GM18519 (cell line): ENCODE measurements at regions not wholly inside any gene's neighbourhood (a gene's known extent, or its start where the extent isn't known, plus 50 kb on each side); places are given as distances from the start of the nearest gene placed in this dataset.

Source experiments
- ATAC-seq: cut with Tn5 transposase; IDR thresholded peaks from one replicate; pipeline ENCODE4 v1.9.1; 2021; ENCODE audit warnings: mild to moderate bottlenecking, moderate library complexity; ENCODE audit not compliant: unreplicated experiment, low FRiP score

DNA sequence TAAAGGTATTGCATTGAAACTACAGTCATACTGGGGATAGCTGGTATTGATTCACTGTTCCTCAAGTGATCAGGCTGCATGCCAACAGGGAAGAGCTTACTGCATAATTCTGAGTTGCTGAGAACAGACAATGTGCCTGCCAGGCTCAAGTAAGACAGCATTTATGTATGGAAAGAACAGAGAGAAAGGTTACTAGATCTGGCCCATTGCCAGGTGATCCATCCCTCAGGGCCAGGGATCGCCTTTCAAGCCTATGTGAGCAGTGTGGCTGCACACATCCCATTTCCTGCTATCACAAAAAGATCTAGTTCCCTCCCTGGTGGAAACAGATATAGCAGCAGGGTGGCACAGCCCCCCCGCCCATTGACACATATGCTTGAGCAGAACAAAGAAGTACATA lies 254.0 kb downstream of the TMA16 start:
- ATAC-seq, result no peak

DNA sequence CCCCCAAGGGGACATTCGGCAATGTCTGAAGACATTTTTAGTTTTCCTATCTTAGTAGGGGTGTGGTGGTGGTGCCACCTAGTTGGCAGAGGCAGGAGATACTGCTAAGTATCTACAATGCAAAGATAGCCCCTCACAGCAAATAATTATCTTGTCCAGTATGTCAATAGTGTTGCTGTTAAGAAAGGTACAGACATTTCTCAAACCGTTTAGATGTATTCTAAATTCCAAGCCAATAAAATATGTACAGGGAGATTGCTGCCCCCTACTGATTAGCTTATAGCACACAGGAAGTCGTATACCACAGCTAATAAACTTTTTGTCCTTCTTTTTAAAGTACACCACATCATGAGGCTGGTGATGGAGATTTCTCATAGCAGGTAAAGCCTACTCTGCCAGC lies 260.5 kb downstream of the TMA16 start:
- peak; percentile 51 for ATAC-seq

DNA sequence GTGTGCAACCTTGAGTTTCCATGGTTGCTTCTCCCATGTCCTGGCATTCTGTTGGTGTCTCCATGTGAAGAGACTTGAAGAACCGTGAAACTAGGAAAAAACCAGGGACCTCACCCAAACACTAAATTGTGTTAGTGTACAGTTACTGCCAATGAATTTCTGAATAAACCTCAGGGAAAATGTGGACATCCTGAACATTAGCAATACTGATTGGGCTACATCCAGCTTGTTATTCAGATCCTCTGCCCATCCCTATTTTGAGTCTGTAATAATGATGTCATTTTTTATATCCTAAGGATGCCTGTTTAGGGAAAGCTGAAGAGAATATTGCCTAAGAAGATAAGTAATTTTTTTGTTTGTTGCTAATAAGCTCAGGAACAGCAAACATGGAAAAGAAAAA lies 262.7 kb downstream of the TMA16 start:
- ATAC-seq, result no peak

DNA sequence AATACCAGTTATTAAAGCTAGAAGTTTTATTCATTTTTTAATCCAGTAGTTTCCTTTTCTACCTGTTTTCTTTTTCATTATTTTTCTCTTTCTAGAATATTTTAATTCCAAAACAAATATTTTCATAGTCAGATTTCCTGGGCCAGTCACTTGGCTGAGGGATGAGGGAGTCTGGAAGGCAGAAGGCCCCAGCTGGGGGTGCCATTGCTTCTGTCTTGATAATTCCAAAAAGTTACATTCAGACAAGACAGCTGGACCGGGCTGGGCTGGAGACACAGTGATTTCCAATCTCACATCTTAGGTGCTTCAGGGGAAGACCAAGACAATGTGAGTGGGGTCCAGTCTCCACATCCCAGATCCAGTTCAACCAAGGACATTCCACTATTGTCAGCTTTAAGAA lies 263.5 kb downstream of the TMA16 start:
- ATAC-seq, result no peak

DNA sequence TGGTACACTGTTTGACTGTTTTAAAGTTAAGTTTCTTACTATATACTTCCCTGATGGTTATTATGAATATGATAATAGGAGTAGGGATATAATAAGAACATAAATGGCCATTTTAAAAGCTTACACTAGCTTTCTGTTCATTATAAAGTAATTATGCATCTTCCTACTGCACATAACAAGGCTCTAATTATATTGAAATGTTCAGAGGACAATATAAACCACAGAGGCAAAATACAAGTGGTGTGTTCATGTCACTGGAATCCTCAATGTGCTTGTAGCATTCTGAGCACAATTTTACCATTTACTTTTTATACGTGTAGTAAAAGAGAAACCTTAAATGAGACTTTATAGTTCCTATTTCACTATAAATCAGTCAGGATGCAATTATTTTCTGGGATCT lies 268.3 kb downstream of the TMA16 start:
- no peak for ATAC-seq

DNA sequence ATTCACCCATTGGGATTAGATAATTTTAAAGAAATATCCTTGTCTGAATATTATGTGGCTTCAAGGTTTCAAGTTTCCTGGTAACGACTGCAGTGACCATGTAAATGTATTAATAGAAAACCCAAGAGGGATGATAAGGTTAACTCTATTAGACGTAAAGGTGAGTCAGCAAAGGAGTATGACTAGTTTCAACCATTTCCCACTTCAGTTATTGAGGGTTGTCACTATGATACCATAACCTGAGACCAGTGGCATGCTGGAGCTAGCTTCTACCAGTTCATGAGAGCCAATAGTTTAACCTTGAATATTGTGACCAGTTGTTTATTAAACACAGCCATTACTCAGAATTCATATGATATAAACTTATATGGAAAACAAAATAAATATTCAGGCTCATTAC lies 270.1 kb downstream of the TMA16 start:
- no peak for ATAC-seq

DNA sequence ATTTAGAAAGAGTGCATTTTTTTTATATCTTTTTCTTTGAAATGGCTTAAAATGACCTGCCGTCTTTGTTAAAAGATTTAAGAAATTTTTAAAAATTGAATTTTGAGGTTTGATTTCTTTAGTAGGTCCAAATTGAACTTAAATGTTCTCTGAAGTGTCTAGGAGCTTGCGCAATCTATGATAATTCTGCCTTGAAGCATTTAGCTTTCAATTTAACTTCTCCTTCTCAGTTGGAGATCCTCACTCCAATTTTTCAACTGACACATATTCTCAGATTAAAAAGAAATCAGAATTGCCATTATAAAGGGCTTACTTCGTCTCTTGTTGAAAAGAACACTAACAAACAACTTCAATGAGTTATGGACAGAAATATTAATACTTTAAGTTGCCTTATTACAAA lies 273.5 kb downstream of the TMA16 start:
- no peak for ATAC-seq

DNA sequence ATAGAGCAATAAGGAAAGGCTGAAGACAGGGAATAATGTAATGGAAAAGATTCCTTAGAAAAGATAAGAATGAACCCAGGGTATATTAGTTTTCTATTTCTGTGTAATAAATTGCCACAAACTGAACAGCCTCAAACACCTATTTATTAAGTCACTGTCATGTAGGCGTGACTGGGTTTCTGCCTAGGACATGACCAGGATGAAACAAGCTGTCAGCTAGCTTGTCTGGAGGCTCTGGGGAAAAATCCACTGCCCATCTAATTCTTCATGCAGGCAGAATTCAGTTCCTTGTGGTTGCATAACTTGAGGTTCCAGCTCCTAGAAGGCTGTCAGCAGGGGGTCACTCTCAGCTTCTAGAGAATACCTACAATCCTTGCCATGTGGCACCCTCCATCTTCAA lies 277.7 kb downstream of the TMA16 start:
- no peak for ATAC-seq

DNA sequence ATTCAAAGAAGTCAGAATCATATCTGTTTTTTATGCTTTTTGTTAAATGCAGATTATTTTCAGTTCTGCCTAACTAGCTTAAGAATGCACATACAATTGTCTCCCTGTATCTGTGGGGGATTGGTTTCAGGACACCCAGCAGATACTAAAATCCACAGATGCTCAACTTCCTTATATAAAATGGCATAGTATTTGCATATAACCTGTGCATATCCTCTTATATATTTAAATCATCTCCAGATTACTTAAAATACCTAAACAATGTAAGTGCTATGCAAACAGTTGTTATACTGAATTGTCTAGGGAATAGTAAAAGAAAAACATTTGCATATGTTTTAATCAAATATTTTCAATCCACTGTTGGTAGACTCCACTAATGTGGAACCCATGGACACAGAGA lies 279.4 kb downstream of the TMA16 start:
- no peak for ATAC-seq

DNA sequence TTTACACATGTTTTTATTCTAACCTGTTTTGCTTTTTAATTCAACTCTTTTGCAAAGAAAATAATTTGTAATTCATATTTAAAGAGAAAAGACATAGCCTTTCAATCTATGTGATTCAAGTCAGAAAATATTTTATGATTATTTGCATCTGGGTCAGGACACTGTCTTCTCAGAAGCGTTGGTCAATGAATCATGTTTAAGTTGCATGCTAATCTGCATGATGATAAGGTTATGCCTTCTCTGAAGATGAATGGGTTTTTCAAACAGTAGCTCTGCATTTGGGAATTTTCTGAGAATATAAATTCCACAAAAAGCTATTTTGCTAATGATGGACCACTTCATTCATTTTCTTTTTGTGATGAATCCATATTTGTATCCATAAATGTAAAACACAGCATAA lies 282.5 kb downstream of the TMA16 start:
- no peak for ATAC-seq

DNA sequence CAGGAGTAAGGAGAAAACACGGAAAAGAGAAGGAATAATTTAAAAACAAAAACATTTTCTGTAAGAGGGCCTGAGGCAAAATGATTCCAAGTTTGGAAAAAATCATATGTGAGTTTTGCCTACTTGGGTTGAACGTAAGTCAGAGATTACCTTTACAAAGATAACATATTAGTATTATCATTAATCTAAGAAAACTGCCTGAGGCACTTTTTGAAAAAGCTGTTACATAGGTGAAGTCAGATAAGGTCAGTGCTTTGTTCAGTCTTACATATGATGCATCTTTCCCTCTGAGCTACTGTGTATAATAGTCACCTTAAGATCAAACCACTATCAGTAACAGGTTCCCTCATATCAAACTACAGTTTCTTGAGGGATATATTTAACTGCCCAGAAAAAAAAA lies 287.2 kb downstream of the TMA16 start:
- no peak for ATAC-seq

DNA sequence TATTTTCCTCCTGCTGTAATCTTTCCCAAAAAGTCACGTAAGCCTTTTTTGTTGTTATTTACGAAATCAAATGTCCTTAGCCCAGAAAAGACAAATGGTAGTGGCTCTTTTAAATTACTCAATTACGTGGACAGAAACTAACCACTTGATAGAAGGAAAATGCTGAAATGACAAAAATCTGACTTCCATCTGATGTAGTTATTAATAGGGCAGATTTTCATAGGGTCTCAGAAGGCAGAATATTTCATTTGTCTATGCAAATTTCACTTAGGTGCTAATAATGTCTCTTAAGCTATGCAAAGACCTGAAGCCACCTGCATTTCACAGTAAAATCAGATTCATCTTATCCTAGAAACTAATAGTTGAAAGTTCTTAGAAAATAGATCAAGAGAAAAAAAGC lies 295.7 kb downstream of the TMA16 start:
- no peak for ATAC-seq

DNA sequence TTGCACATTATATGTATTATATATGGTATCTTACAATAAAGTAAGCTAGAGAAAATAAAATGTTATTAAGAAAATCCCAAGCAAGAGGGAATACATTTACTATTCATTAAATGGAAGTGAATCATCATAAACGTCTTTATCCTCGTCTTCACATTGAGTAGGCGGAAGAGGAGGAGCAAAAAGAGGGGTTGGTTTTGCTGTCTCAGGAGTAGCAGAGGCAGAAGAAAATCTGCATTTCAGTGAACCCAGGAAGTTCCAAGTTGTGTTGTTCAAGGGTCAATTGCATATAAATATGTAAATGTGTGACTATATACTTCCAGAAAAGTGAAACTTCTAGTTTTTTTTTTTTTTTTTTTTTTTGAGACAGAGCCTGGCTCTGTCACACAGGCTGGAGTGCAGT lies 301.4 kb downstream of the TMA16 start:
- ATAC-seq, result no peak

DNA sequence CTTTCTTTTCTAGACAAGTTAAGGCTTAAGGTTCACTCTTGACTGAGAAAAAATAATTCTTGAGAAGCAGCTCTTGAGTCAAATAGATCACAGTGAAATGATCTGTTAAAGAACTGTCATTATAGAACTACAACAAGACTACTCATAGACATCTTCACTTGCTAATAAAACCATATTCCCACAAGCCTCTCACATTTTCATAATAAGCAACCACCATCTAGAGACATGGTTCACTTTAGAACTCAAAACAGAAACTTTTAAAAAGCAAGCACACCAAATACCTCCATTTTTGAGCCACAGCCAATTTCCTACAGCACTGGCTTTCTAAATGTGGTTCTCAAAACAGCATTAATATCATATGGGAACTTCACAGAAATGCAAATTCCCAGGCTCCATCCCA lies 309.5 kb downstream of the TMA16 start:
- no peak for ATAC-seq

DNA sequence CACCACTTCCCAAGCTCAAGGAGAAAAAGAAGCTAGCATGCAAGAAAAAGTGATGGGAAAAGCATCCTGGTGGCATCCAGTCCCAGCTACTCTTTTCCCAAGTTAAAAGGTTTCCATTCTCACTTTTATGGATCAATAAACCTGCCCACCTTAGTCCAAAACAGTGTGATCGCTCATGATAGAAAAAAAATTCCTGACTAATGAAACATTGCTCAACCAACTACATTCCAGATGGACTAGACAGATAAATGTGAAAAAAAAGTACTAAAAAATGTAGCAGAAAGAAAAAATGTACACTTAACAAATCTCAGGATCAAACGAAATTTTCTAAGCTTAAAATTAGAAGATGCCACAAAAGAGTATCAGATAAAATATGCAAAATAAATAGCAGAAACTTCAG lies 312.2 kb downstream of the TMA16 start:
- ATAC-seq, result no peak

DNA sequence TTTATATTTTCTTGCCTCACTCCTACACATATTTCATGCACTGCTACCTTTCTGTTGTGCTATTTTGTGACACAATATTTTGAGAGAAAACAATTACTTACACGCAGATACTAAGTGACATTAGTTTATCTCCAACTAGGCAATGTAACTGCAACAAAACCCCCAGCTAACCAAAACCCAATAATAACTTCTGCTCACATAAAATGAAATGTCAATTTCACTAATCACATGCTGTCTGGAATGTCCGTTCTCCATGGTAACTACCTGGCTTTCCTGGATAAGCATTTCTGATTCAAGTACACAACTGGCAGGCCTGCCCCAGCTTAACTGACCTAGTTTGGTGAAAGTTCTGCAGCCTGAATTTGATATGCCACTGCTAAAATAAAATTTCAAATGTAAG lies 313.5 kb downstream of the TMA16 start:
- ATAC-seq, result no peak

DNA sequence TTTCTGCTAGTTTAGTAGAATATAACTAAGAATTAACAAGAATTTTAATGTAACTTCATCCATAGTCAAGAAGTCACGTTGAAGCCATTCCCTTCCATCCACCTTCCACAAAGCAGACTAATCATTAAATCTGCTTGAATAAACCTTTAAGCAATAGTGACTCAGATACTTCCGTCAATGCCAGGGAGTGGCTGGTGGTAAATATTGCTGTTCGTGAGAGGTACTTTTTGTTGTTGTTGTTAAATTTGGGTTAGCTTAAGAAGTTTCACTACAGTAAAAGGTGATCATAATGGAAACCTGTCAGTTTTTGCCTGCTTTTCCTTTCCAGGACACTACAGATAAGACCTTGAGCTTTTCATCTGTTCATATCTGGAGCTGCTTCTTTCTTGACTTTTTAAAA lies 316.3 kb downstream of the TMA16 start:
- ATAC-seq, result no peak

DNA sequence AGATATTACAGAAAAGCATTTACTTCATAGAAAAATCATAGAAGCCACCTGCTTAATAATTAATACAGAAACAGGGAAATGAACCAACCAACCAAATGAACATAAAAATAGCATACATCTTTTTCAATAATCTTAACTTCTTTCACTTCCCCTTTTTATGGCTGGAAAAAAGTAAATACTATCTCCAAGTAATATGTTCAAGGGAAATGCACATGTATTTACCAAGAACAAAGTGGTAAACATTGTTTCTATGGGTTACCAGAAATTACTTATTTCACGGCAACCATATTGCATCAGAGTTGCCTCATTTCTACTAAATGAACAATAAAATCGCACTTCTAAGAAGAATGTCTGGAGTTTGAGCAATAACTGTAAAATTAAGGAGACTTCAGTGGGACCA lies 321.3 kb downstream of the TMA16 start:
- ATAC-seq, result peak; percentile 51

DNA sequence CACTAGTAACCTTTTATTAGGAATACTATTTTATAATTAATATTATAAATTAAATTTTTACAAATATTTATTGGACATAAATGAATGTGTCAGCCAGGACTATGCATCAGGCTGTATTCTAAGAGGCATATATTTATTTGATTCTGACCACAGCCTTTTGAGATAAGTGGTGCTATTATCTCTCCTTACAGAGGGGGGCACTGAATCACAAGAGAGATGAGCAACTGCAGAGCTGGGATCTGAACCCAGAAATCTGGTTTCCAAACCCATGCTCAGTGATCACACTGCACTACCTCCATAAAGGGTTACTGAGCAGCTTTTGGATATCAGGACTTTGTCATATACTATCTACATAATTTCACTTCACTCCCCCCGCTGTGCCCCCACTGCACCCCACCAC lies 322.0 kb downstream of the TMA16 start:
- ATAC-seq, result no peak

DNA sequence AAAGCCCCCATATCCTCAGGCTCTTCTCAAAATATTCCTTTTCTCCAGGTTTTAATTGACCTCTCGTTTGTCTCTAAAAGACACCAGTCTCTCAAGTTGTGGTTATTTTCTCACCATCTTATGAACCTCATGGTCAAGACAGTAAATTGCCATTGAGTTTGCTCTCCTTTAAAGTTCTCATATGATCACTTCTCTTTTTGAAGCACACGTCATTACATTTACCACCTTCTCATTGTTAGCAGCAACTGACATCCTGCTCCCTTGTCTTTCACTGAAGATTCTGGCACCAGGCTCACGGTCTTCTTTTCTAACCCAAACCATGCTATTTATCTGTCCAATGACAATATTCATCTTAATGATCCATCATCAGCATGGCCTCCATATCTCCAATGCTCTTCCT lies 324.2 kb downstream of the TMA16 start:
- ATAC-seq, result no peak

DNA sequence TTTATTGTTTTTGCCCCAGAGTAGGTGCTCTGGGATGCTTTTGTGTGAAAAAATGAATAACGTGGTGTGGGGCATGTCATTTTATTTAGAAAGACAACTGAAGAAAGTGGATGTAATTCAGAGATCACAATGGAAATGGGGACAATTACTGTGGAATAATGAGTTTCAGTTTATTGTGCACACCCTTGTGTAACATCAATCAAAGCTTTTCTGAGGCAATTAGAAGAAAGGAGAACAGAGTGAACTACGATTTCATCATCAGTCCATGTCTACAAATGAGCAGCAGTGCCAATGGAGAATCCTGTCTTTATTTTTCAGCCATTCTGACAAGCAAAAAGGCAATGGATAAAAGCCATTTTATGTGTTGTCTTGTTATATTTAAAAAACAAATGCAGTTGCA lies 339.2 kb downstream of the TMA16 start:
- ATAC-seq, result no peak

DNA sequence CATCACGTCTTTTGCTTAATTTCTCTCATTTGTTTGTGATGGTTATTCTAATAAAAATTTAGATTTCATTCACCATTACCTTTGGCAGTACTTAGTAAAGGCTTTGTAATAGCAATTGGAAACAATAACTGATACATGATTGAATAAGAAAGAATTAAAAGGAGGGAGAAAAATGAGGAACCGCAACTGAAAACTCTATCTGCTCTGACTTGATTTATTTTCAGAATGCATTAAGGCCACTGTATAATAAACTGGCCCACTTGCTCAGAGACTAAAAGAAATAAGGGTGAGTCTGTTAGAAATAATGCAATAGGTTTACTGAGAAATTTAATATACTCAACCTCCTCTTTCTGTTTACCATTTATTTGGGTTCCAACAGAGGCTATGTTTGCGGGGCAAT lies 351.5 kb downstream of the TMA16 start:
- no peak for ATAC-seq

DNA sequence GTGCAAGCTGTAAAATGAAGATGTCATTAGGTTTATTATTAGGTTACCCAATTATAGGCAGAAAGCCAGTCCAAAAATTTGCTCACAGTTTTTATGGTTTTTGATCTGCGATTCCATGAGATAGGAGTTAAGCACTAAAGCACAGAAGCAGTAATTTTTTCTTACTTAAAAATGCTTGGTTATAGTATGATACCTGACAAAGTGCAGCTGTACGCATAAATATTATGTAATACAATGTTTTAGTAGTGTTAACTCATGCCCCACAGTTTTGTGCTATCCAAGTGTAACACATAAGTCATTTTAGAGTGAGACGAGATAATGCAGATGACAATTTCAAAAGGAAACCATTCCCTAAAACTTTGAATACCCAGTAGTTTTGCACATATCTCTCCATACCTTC lies 357.8 kb downstream of the TMA16 start:
- ATAC-seq, result no peak

DNA sequence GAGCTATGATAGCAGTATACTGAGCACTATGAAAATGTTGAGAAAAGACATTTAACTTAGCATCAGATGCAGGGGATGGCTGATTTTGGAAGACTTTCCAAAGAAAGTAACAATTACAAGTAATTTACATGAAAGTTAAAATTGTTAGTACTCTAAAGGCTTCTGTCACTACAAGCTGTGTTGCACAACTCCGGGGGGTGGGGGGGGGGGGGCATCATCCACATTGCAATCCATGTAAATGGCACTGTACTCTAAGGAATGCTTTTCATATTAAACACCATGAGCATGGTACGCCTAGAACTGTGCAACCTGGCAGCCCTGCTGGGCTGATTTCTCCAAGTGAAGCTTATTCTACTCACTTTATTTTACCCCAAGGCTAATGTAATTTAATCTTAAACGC lies 363.4 kb downstream of the TMA16 start:
- no peak for ATAC-seq
